SU-DHL-6 (cell line): ENCODE measurements at regions not wholly inside any gene's neighbourhood (a gene's known extent, or its start where the extent isn't known, plus 50 kb on each side); places are given as distances from the start of the nearest gene placed in this dataset.

ENCODE experiments used
- H2AFZ ChIP-seq: fragments of 200-600 bp; sonication (generic); 2 replicates; pipeline ENCODE4 v1.6.1; 2014; ENCODE audit warnings: low read depth, mild to moderate bottlenecking, moderate library complexity, mixed read lengths, antibody characterized with exemption, low read length; ENCODE audit not compliant: severe bottlenecking
- H3F3A ChIP-seq: fragments of 200-600 bp; shearing (Covaris generic); 2 replicates; pipeline ENCODE4 v1.6.0; 2016; ENCODE audit warnings: antibody characterized with exemption, mild to moderate bottlenecking; ENCODE audit not compliant: insufficient read depth
- H3K27ac ChIP-seq: fragments of 200-600 bp; sonication (generic); 2 replicates; pipeline ENCODE4 v1.5.1; 2016; ENCODE audit warnings: low read depth, mild to moderate bottlenecking, low read length, moderate library complexity, mixed read lengths
- H3K27me3 ChIP-seq: fragments of 200-600 bp; sonication (generic), shearing (Covaris generic); 2 replicates; pipeline ENCODE4 v1.6.0; 2014; ENCODE audit warnings: mild to moderate bottlenecking, low read length
- H3K36me3 ChIP-seq: fragments of 200-600 bp; sonication (generic); 2 replicates; pipeline ENCODE4 v1.6.1; 2014; ENCODE audit warnings: mild to moderate bottlenecking, low read length, mixed read lengths
- H3K4me2 ChIP-seq: fragments of 300-600, 200-600 bp; shearing (Covaris generic), sonication (generic); 2 replicates; pipeline ENCODE4 v1.6.0; 2014; ENCODE audit warnings: low read length, low read depth, mild to moderate bottlenecking; ENCODE audit not compliant: poor library complexity, severe bottlenecking
- H3K4me3 ChIP-seq: fragments of 200-600 bp; sonication (generic); 2 replicates; pipeline ENCODE4 v1.5.1; 2014; ENCODE audit warnings: antibody characterized with exemption, low read length, mild to moderate bottlenecking, mixed read lengths; ENCODE audit not compliant: insufficient read depth, poor library complexity, severe bottlenecking
- H3K79me2 ChIP-seq: fragments of 200-600 bp; sonication (generic); 2 replicates; pipeline ENCODE4 v1.6.1; 2014; ENCODE audit warnings: mild to moderate bottlenecking, low read length, moderate library complexity; ENCODE audit not compliant: insufficient read depth
- H3K9ac ChIP-seq: fragments of 200-600 bp; sonication (generic); 2 replicates; pipeline ENCODE4 v1.7.0; 2014; ENCODE audit warnings: mild to moderate bottlenecking, low read length
- H3K9me2 ChIP-seq: fragments of 200-600 bp; sonication (generic); replicated peaks from 2 replicates; pipeline ENCODE4 v1.6.1; 2014; ENCODE audit warnings: low read length; ENCODE audit not compliant: insufficient read depth
- H3K9me3 ChIP-seq: fragments of 200-600 bp; sonication (generic); 2 replicates; pipeline ENCODE4 v1.6.1; 2014; ENCODE audit warnings: low read length, mixed read lengths; ENCODE audit not compliant: insufficient read depth
- H4K20me1 ChIP-seq: fragments of 200-600 bp; sonication (generic); 2 replicates; pipeline ENCODE4 v1.6.1; 2014; ENCODE audit warnings: low read depth, mild to moderate bottlenecking, antibody characterized with exemption, low read length, moderate library complexity, mixed read lengths
- CTCF ChIP-seq: fragments of 200-600 bp; sonication (generic); IDR thresholded peaks from one replicate; pipeline ENCODE4 v1.5.1; 2017; ENCODE audit warnings: antibody characterized with exemption, mild to moderate bottlenecking, low read length, moderate library complexity; ENCODE audit not compliant: insufficient read depth, poor library complexity, severe bottlenecking
- EZH2phosphoT487 ChIP-seq: fragments of 200-600 bp; sonication (generic), shearing (Covaris generic); conservative IDR thresholded peaks from 2 replicates; pipeline ENCODE4 v1.6.1; 2018; ENCODE audit warnings: mild to moderate bottlenecking, antibody characterized with exemption, low read length, moderate library complexity, mixed read lengths

- Histone ChIP-seq H3K79me2 (no peaks in the 10 kb centered on the region), H3K36me3 (no peaks in the 10 kb centered on the region), H3F3A (no peaks in the 10 kb centered on the region), H3K4me2 (no peak overlapping the region), H3K9me3 (no peaks in the 10 kb centered on the region), H3K27me3 (no peaks in the 10 kb centered on the region), H3K27ac (no peak overlapping the region), H3K4me3 (no peak overlapping the region), H3K9ac (no peak overlapping the region), H3K9me2 (no peaks in the 10 kb centered on the region), H2AFZ (no peak overlapping the region), H4K20me1 (no peaks in the 10 kb centered on the region)
- TF ChIP-seq EZH2phosphoT487 (no peak), CTCF (no peak)
These were observed 73.0 kb upstream of the OPRM1 start for GRCh38 chr6:153966001-153966400.

GRCh38 chr6:153963352-153963751 is 75.7 kb upstream of the OPRM1 start:
- H3K27ac ChIP-seq, result no peak overlapping the region

GRCh38 chr6:153962555-153962954 is 76.5 kb upstream of the OPRM1 start:
- Histone ChIP-seq H3K27ac (no peak overlapping the region), H3K4me3 (no peak overlapping the region), H3K9me3 (no peaks in the 10 kb centered on the region), H3K79me2 (no peaks in the 10 kb centered on the region), H3K27me3 (no peaks in the 10 kb centered on the region), H3K9ac (no peak overlapping the region), H3K4me2 (no peak overlapping the region), H3K9me2 (no peaks in the 10 kb centered on the region), H2AFZ (no peak overlapping the region), H4K20me1 (no peaks in the 10 kb centered on the region), H3K36me3 (no peaks in the 10 kb centered on the region), H3F3A (no peaks in the 10 kb centered on the region)
- TF ChIP-seq CTCF (no peak), EZH2phosphoT487 (no peak)

More at GRCh38 chr6:153963352-153963751, 75.7 kb upstream of the OPRM1 start:
- H2AFZ ChIP-seq, result no peak overlapping the region
- no peaks in the 10 kb centered on the region for H4K20me1 ChIP-seq
- H3K9me2 ChIP-seq, result no peaks in the 10 kb centered on the region
- no peaks in the 10 kb centered on the region for H3K9me3 ChIP-seq
- no peaks in the 10 kb centered on the region for H3K27me3 ChIP-seq
- no peaks in the 10 kb centered on the region for H3K36me3 ChIP-seq
- TF ChIP-seq EZH2phosphoT487 (no peak), CTCF (no peak)
- no peak overlapping the region for H3K4me2 ChIP-seq
- no peak overlapping the region for H3K4me3 ChIP-seq
- H3F3A ChIP-seq, result no peaks in the 10 kb centered on the region
- H3K79me2 ChIP-seq, result no peaks in the 10 kb centered on the region
- no peak overlapping the region for H3K9ac ChIP-seq

GRCh38 chr6:153960741-153961140 is 78.3 kb upstream of the OPRM1 start:
- Histone ChIP-seq H3K4me2 (no peak overlapping the region), H3K4me3 (no peak overlapping the region), H2AFZ (no peak overlapping the region), H3K27ac (no peak overlapping the region), H3K36me3 (no peaks in the 10 kb centered on the region), H3K9me2 (no peaks in the 10 kb centered on the region), H3F3A (no peaks in the 10 kb centered on the region), H3K79me2 (no peaks in the 10 kb centered on the region), H3K27me3 (no peaks in the 10 kb centered on the region), H3K9me3 (no peaks in the 10 kb centered on the region), H3K9ac (no peak overlapping the region), H4K20me1 (no peaks in the 10 kb centered on the region)
- TF ChIP-seq EZH2phosphoT487 (no peak), CTCF (no peak)
